Endometrium (tissue), 2 donors: ENCODE measurements at regions not wholly inside any gene's neighbourhood (a gene's known extent, or its start where the extent isn't known, plus 50 kb on each side); places are given as distances from the start of the nearest gene placed in this dataset.
"Not testable (repeated sequence)": the region's sequence is repeated elsewhere in the genome, so short reads cannot be mapped to it uniquely, and the experiment has no call there.

Experiments used
- FAIRE-seq: peaks from 2 replicates; lab custom pipeline; 2012; peaks lifted over from hg19 to GRCh38; lab: Jason Lieb, UNC
- donor health status: control.
- donor health status: control.

- no peak for FAIRE-seq
Observed at GRCh38 chr7:89927762-89928161, 226.5 kb upstream of the STEAP1 start.

- FAIRE-seq, result no peak
Observed at GRCh38 chr7:89928451-89928850, 225.8 kb upstream of the STEAP1 start.

- FAIRE-seq, result no peak
Observed at GRCh38 chr7:89934101-89934500, 220.2 kb upstream of the STEAP1 start.

GRCh38 chr7:89943525-89944050 is 210.7 kb upstream of the STEAP1 start:
- no peak for FAIRE-seq

- peak; percentile 94 for FAIRE-seq
Observed at GRCh38 chr7:89958525-89959068, 195.7 kb upstream of the STEAP1 start.

- FAIRE-seq, result no peak
Observed at GRCh38 chr7:89966067-89966664, 188.1 kb upstream of the STEAP1 start.

- no peak for FAIRE-seq
Observed at GRCh38 chr7:89975577-89975976, 178.7 kb upstream of the STEAP1 start.

GRCh38 chr7:89987665-89988064 is 166.6 kb upstream of the STEAP1 start:
- FAIRE-seq, result no peak

GRCh38 chr7:89988074-89988473 is 166.2 kb upstream of the STEAP1 start:
- no peak for FAIRE-seq

- no peak for FAIRE-seq
Observed at GRCh38 chr7:89989454-89989853, 164.8 kb upstream of the STEAP1 start.

- FAIRE-seq, result no peak
Observed at GRCh38 chr7:89994483-89994882, 159.8 kb upstream of the STEAP1 start.

GRCh38 chr7:89998554-89998953 is 155.7 kb upstream of the STEAP1 start:
- no peak for FAIRE-seq

GRCh38 chr7:90005836-90006235 is 148.4 kb upstream of the STEAP1 start:
- FAIRE-seq, result no peak

- FAIRE-seq, result no peak
Observed at GRCh38 chr7:90007001-90007654, 147.1 kb upstream of the STEAP1 start.

GRCh38 chr7:90007831-90008230 is 146.4 kb upstream of the STEAP1 start:
- FAIRE-seq, result no peak

- no peak for FAIRE-seq
Observed at GRCh38 chr7:90022213-90022612, 132.1 kb upstream of the STEAP1 start.

GRCh38 chr7:90025771-90026170 is 128.5 kb upstream of the STEAP1 start:
- FAIRE-seq, result no peak

GRCh38 chr7:90033850-90034249 is 120.4 kb upstream of the STEAP1 start:
- FAIRE-seq, result no peak

- FAIRE-seq, result no peak
Observed at GRCh38 chr7:90053094-90053493, 101.2 kb upstream of the STEAP1 start.

GRCh38 chr7:90061077-90061476 is 93.2 kb upstream of the STEAP1 start:
- FAIRE-seq, result no peak

GRCh38 chr7:90064370-90064769 is 89.9 kb upstream of the STEAP1 start:
- FAIRE-seq, result no peak

- no peak for FAIRE-seq
Observed at GRCh38 chr7:90067171-90067570, 87.1 kb upstream of the STEAP1 start.

GRCh38 chr7:90070238-90070637 is 84.0 kb upstream of the STEAP1 start:
- FAIRE-seq, result not testable (repeated sequence)

GRCh38 chr7:90078921-90079320 is 75.3 kb upstream of the STEAP1 start:
- FAIRE-seq, result no peak
